ENCODE measurements at regions not wholly inside any gene's neighbourhood (a gene's known extent, or its start where the extent isn't known, plus 50 kb on each side); places are given as distances from the start of the nearest gene placed in this dataset.

DNA sequence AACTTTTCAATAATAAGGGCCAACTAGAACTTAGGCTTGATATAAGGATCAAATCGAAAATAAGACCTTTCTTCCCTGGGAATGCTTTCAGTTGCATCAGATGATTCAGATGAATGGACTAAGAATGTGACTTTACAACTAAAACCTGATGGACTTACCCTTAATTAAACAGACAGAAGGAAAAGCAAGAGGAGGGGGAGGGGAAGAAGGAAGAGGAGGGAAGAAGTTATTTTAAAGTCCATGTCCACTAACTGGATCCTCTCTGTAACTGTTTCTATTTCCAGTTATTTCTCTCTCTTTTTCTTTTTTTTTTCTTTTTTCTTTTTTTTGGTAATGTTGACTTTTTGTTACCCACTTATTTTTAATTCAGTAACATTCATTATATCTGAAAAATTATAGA, 486.0 kb downstream of the MAFB start:
- Histone ChIP-seq H3K36me3 (ENCODE audit: control insufficient read depth in 2 of 2, extremely low read depth in 1 of 2, insufficient read depth in 2 of 2, low read length in 2 of 2) (no peaks in the 10 kb centered on the region), H3K9me1 (replicated peaks; ENCODE audit: control insufficient read depth, extremely low read depth, insufficient read depth, low read length) (no peaks in the 10 kb centered on the region), H3K27ac (ENCODE audit: insufficient read depth, low read depth, low read length) (no peak overlapping the region), H3K9ac (replicated peaks; ENCODE audit: extremely low read depth, insufficient read depth, low read length) (no peak overlapping the region), H3K27me3 (ENCODE audit: control insufficient read depth in 2 of 2, insufficient read depth in 2 of 2, low read length in 2 of 2) (no peaks in the 10 kb centered on the region), H3K9me3 (replicated peaks; ENCODE audit: control insufficient read depth, insufficient read depth, low read length) (no peaks in the 10 kb centered on the region), H3K4me1 (ENCODE audit: control insufficient read depth, extremely low read depth, insufficient read depth, low read length) (no peaks in the 10 kb centered on the region), H2AFZ (ENCODE audit: low read depth, low read length) (no peak overlapping the region), H3K79me2 (ENCODE audit: control insufficient read depth, insufficient read depth, low read length) (no peaks in the 10 kb centered on the region), H3K4me3 (replicated peaks in 1 of 3; ENCODE audit: insufficient read depth in 1 of 3, low read depth in 1 of 3, low read length in 3 of 3) (no peak overlapping the region), H4K20me1 (replicated peaks; ENCODE audit: control insufficient read depth, extremely low read depth, insufficient read depth, low read length) (no peaks in the 10 kb centered on the region), H3K4me2 (ENCODE audit: insufficient read depth, low read length) (no peak overlapping the region)
- POLR2A ChIA-PET, result no interaction called here
- intact Hi-C loops (cut with micrococcal nuclease) (no loop called here), dilution Hi-C loops (cut with MboI; ENCODE audit: extremely low pct_ligation_motif_present, low sequenced_read_pairs) (no loop called here)
- FAIRE-seq (no peak), DNase-seq (ENCODE audit: low read depth, low spot score) (no peak)
- no TSS peak for BruUV-seq (replicated peaks)
- CTCF ChIA-PET, result no interaction called here
- TF ChIP-seq POLR2A (IDR thresholded peaks at IDR 0.05; ENCODE audit: low read depth, low read length) (no peak), JUN (IDR thresholded peaks at IDR 0.05; ENCODE audit: borderline replicate concordance, insufficient read depth, insufficient read length, low read depth) (no peak), POLR2AphosphoS5 (IDR thresholded peaks at IDR 0.05; ENCODE audit: insufficient read depth, low read depth, low read length) (no peak), FOS (IDR thresholded peaks at IDR 0.05; ENCODE audit: borderline replicate concordance, insufficient read depth, low read length) (no peak), MYC (IDR thresholded peaks at IDR 0.05; ENCODE audit: low read depth, low read length) (no peak), GATA2 (IDR thresholded peaks at IDR 0.05; ENCODE audit: insufficient read depth, insufficient read length, low read depth, low read length) (no peak), EZH2 (IDR thresholded peaks at IDR 0.05; ENCODE audit: borderline replicate concordance, low read depth, low read length, severe bottlenecking) (no peak)
- TF ChIP-seq, protein P1, sequence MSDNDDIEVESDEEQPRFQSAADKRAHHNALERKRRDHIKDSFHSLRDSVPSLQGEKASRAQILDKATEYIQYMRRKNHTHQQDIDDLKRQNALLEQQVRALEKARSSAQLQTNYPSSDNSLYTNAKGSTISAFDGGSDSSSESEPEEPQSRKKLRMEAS (IDR thresholded peaks at IDR 0.05; ENCODE audit: insufficient read depth, insufficient read length), result no peak
- TF ChIP-seq, protein P2, sequence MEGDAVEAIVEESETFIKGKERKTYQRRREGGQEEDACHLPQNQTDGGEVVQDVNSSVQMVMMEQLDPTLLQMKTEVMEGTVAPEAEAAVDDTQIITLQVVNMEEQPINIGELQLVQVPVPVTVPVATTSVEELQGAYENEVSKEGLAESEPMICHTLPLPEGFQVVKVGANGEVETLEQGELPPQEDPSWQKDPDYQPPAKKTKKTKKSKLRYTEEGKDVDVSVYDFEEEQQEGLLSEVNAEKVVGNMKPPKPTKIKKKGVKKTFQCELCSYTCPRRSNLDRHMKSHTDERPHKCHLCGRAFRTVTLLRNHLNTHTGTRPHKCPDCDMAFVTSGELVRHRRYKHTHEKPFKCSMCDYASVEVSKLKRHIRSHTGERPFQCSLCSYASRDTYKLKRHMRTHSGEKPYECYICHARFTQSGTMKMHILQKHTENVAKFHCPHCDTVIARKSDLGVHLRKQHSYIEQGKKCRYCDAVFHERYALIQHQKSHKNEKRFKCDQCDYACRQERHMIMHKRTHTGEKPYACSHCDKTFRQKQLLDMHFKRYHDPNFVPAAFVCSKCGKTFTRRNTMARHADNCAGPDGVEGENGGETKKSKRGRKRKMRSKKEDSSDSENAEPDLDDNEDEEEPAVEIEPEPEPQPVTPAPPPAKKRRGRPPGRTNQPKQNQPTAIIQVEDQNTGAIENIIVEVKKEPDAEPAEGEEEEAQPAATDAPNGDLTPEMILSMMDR (IDR thresholded peaks at IDR 0.05; ENCODE audit: extremely low read depth in 1 of 2, insufficient read depth in 1 of 2, low read depth in 1 of 2, low read length in 2 of 2), result no peak
